GM23338 (cell line): ENCODE measurements at regions not wholly inside any gene's neighbourhood (a gene's known extent, or its start where the extent isn't known, plus 50 kb on each side); places are given as distances from the start of the nearest gene placed in this dataset.
A peak's percentile ranks its signal among the peaks of the same experiment; 100 is the strongest.

ENCODE experiments used
- ATAC-seq: fragments of 200-7000 bp; cut with Tn5 transposase; 3 replicates; pipeline ENCODE4 v1.9.1; 2020
- DNase-seq: peaks from one replicate; pipeline ENCODE4 v3.0.0-alpha.2; 2015; ENCODE audit warnings: low spot score
- H2AFZ ChIP-seq: fragments of 200-600 bp; sonication (generic); 2 replicates; pipeline ENCODE4 v1.8.0; 2016; ENCODE audit warnings: antibody characterized with exemption, mild to moderate bottlenecking, moderate library complexity
- H3F3A ChIP-seq: fragments of 200-600 bp; sonication (generic); replicated peaks from 2 replicates; pipeline ENCODE4 v1.8.0; 2017; ENCODE audit warnings: antibody characterized with exemption, mixed run types, low read depth
- H3K27ac ChIP-seq: fragments of 200-600 bp; sonication (generic); 2 replicates; pipeline ENCODE4 v1.6.1; 2016; ENCODE audit warnings: low read depth
- H3K27me3 ChIP-seq: fragments of 200-600 bp; sonication (generic); 2 replicates; pipeline ENCODE4 v1.8.0; 2016; ENCODE audit warnings: mild to moderate bottlenecking, mixed run types, moderate library complexity; ENCODE audit not compliant: insufficient read depth
- H3K36me3 ChIP-seq: fragments of 200-600 bp; sonication (generic); 2 replicates; pipeline ENCODE4 v1.8.0; 2016; ENCODE audit warnings: mild to moderate bottlenecking; ENCODE audit not compliant: insufficient read depth
- H3K4me1 ChIP-seq: fragments of 200-600 bp; sonication (generic); 2 replicates; pipeline ENCODE4 v1.8.0; 2016; ENCODE audit warnings: mild to moderate bottlenecking, moderate library complexity; ENCODE audit not compliant: insufficient read depth
- H3K4me2 ChIP-seq: fragments of 200-600 bp; sonication (generic); 2 replicates; pipeline ENCODE4 v1.7.1; 2017; ENCODE audit warnings: mixed run types
- H3K4me3 ChIP-seq: fragments of 200-600 bp; sonication (generic); 2 replicates; pipeline ENCODE4 v1.6.1; 2016; ENCODE audit warnings: mixed run types
- H3K79me2 ChIP-seq: fragments of 200-600 bp; sonication (generic); replicated peaks from 2 replicates; pipeline ENCODE4 v1.8.0; 2017; ENCODE audit warnings: mild to moderate bottlenecking; ENCODE audit not compliant: insufficient read depth
- H3K9me2 ChIP-seq: fragments of 200-600 bp; sonication (generic); 2 replicates; pipeline ENCODE4 v1.8.0; 2017; ENCODE audit not compliant: insufficient read depth
- H4K20me1 ChIP-seq: fragments of 200-600 bp; sonication (generic); replicated peaks from 2 replicates; pipeline ENCODE4 v1.8.0; 2017; ENCODE audit warnings: mild to moderate bottlenecking; ENCODE audit not compliant: insufficient read depth
- H3K27ac Mint-ChIP-seq: 2 replicates; pipeline ENCODE4 v1.8.0; 2020; ENCODE audit warnings: inconsistent platforms, mild to moderate bottlenecking, moderate library complexity, mixed read lengths
- H3K27me3 Mint-ChIP-seq: 3 replicates; pipeline ENCODE4 v1.8.0; 2022; ENCODE audit warnings: low read depth, mild to moderate bottlenecking, moderate library complexity, mixed read lengths, inconsistent platforms; ENCODE audit not compliant: insufficient read depth, poor library complexity
- H3K36me3 Mint-ChIP-seq: 3 replicates; pipeline ENCODE4 v1.8.0; 2021; ENCODE audit warnings: low read depth, mild to moderate bottlenecking, inconsistent platforms, moderate library complexity, mixed read lengths
- H3K4me1 Mint-ChIP-seq: 3 replicates; pipeline ENCODE4 v1.8.0; 2020; ENCODE audit warnings: mild to moderate bottlenecking, inconsistent platforms, mixed read lengths
- H3K4me3 Mint-ChIP-seq: 3 replicates; pipeline ENCODE4 v1.8.0; 2021; ENCODE audit warnings: moderate library complexity, mild to moderate bottlenecking, inconsistent platforms, mixed read lengths
- H3K9me3 Mint-ChIP-seq: 3 replicates; pipeline ENCODE4 v1.8.0; 2020; ENCODE audit warnings: moderate library complexity, mild to moderate bottlenecking, inconsistent platforms, mixed read lengths
- EZH2 ChIP-seq: fragments of 200-600 bp; sonication (generic); IDR thresholded peaks from one replicate; pipeline ENCODE4 v1.8.0; 2017; ENCODE audit warnings: antibody characterized with exemption, mild to moderate bottlenecking, low read depth; ENCODE audit not compliant: unreplicated experiment
- EZH2phosphoT487 ChIP-seq: fragments of 200-600 bp; sonication (generic); IDR thresholded peaks from one replicate; pipeline ENCODE4 v1.8.1; 2018; ENCODE audit warnings: antibody characterized with exemption; ENCODE audit not compliant: unreplicated experiment
- JUNB ChIP-seq: IDR thresholded peaks from one replicate; pipeline ENCODE4 v1.6.1; 2016; ENCODE audit warnings: antibody characterized with exemption; ENCODE audit not compliant: unreplicated experiment
- NANOG ChIP-seq: IDR thresholded peaks from 2 replicates; pipeline ENCODE4 v1.6.1; 2016; ENCODE audit warnings: antibody characterized with exemption, borderline replicate concordance
- ZNF114 ChIP-seq: fragments of 250-450 bp; sonication (Bioruptor Pico); IDR thresholded peaks from 2 replicates; pipeline ENCODE4 v1.5.0; 2020; ENCODE audit warnings: mild to moderate bottlenecking, moderate library complexity
- TF ChIP-seq, protein P1 (sequence below): IDR thresholded peaks from 2 replicates; pipeline ENCODE4 v1.6.1; 2016; ENCODE audit warnings: antibody characterized with exemption
- TF ChIP-seq, protein P2 (sequence below): IDR thresholded peaks from one replicate; pipeline ENCODE4 v1.6.1; 2018; ENCODE audit warnings: antibody characterized with exemption; ENCODE audit not compliant: unreplicated experiment
- TF ChIP-seq, protein P3 (sequence below): fragments of 250-450 bp; sonication (Bioruptor Pico); IDR thresholded peaks from 2 replicates; pipeline ENCODE4 v1.5.0; 2020; ENCODE audit warnings: mild to moderate bottlenecking, moderate library complexity

DNA sequence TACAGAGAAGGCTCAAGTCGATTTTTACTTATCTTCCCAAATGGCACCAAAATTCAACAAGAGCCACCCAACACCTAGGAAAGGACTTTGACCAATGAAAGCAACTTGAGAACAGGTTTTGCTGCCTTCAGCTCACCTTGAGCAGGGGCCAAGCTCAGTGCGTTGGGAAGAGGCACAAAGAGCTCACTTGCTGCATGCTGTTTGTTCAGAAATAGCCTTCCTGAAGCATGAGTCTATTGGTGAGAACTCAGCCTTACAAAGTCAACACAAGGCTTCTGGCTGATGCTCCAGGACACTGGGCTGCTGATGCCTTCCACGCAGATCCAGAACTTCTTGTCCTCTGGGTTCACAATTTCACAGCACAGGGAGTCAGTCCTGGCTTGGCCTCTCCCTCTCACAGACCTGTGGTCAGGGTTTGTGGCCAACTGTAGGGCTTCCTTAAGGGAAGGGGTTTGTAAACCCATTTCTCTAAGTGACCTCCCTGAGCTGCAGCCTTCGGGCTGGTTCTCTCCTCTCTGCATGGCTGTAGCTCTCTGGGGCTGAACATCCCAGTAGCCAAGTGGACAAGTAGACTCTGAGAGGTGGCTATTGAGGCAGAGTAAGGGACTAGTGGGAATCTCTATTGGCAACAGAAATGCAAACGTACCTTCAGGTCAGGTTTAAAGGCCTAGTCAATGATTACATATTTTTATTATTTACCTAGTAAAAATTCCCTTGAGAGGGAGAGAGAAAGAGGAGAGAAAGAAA, 124.7 kb upstream of the GATA6 start:
- H3K36me3 ChIP-seq: no peaks in the 10 kb centered on the region
- no peaks in the 10 kb centered on the region for H3K79me2 ChIP-seq
- Mint-ChIP-seq H3K4me3 (no peak overlapping the region), H3K36me3 (no peaks in the 10 kb centered on the region), H3K27ac (no peak overlapping the region), H3K9me3 (no peaks in the 10 kb centered on the region), H3K27me3 (no peaks in the 10 kb centered on the region), H3K4me1 (peaks cover 12% of the 10 kb centered on the region; the same call in 2 of the 3 replicates)
- H3K9me2 ChIP-seq: no peaks in the 10 kb centered on the region
- H3K27me3 ChIP-seq: no peaks in the 10 kb centered on the region
- no peaks in the 10 kb centered on the region for H4K20me1 ChIP-seq
- H3K4me1 ChIP-seq: peaks cover 6% of the 10 kb centered on the region; the same call in 1 of the 2 replicates
- TF ChIP-seq, protein P1, sequence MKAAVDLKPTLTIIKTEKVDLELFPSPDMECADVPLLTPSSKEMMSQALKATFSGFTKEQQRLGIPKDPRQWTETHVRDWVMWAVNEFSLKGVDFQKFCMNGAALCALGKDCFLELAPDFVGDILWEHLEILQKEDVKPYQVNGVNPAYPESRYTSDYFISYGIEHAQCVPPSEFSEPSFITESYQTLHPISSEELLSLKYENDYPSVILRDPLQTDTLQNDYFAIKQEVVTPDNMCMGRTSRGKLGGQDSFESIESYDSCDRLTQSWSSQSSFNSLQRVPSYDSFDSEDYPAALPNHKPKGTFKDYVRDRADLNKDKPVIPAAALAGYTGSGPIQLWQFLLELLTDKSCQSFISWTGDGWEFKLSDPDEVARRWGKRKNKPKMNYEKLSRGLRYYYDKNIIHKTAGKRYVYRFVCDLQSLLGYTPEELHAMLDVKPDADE: no peak
- ATAC-seq (peak; percentile 46), DNase-seq (no peak)
- no peak overlapping the region for H3K4me3 ChIP-seq
- H3K4me2 ChIP-seq: no peak overlapping the region
- H3K27ac ChIP-seq: no peak overlapping the region
- no peaks in the 10 kb centered on the region for H3F3A ChIP-seq
- H2AFZ ChIP-seq: peak overlapping the region; percentile 69; the same call in 1 of the 2 replicates

GRCh38 chr18:22045221-22045918, 124.0 kb upstream of the GATA6 start:
- Mint-ChIP-seq H3K36me3 (no peaks in the 10 kb centered on the region), H3K9me3 (no peaks in the 10 kb centered on the region), H3K27ac (no peak overlapping the region), H3K27me3 (no peaks in the 10 kb centered on the region), H3K4me1 (peaks cover 12% of the 10 kb centered on the region; the same call in 2 of the 3 replicates), H3K4me3 (no peak overlapping the region)
- Histone ChIP-seq H3K27ac (no peak overlapping the region), H3F3A (no peaks in the 10 kb centered on the region), H3K79me2 (no peaks in the 10 kb centered on the region), H3K9me2 (no peaks in the 10 kb centered on the region), H2AFZ (no peak overlapping the region), H3K4me1 (peaks cover 6% of the 10 kb centered on the region; the same call in 1 of the 2 replicates), H3K27me3 (no peaks in the 10 kb centered on the region), H3K4me3 (no peak overlapping the region), H4K20me1 (no peaks in the 10 kb centered on the region), H3K36me3 (no peaks in the 10 kb centered on the region), H3K4me2 (no peak overlapping the region)
- ATAC-seq: no peak
- DNase-seq: no peak
- TF ChIP-seq NANOG: no peak
- TF ChIP-seq, protein P2, sequence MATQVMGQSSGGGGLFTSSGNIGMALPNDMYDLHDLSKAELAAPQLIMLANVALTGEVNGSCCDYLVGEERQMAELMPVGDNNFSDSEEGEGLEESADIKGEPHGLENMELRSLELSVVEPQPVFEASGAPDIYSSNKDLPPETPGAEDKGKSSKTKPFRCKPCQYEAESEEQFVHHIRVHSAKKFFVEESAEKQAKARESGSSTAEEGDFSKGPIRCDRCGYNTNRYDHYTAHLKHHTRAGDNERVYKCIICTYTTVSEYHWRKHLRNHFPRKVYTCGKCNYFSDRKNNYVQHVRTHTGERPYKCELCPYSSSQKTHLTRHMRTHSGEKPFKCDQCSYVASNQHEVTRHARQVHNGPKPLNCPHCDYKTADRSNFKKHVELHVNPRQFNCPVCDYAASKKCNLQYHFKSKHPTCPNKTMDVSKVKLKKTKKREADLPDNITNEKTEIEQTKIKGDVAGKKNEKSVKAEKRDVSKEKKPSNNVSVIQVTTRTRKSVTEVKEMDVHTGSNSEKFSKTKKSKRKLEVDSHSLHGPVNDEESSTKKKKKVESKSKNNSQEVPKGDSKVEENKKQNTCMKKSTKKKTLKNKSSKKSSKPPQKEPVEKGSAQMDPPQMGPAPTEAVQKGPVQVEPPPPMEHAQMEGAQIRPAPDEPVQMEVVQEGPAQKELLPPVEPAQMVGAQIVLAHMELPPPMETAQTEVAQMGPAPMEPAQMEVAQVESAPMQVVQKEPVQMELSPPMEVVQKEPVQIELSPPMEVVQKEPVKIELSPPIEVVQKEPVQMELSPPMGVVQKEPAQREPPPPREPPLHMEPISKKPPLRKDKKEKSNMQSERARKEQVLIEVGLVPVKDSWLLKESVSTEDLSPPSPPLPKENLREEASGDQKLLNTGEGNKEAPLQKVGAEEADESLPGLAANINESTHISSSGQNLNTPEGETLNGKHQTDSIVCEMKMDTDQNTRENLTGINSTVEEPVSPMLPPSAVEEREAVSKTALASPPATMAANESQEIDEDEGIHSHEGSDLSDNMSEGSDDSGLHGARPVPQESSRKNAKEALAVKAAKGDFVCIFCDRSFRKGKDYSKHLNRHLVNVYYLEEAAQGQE: no peak
- TF ChIP-seq, protein P3, sequence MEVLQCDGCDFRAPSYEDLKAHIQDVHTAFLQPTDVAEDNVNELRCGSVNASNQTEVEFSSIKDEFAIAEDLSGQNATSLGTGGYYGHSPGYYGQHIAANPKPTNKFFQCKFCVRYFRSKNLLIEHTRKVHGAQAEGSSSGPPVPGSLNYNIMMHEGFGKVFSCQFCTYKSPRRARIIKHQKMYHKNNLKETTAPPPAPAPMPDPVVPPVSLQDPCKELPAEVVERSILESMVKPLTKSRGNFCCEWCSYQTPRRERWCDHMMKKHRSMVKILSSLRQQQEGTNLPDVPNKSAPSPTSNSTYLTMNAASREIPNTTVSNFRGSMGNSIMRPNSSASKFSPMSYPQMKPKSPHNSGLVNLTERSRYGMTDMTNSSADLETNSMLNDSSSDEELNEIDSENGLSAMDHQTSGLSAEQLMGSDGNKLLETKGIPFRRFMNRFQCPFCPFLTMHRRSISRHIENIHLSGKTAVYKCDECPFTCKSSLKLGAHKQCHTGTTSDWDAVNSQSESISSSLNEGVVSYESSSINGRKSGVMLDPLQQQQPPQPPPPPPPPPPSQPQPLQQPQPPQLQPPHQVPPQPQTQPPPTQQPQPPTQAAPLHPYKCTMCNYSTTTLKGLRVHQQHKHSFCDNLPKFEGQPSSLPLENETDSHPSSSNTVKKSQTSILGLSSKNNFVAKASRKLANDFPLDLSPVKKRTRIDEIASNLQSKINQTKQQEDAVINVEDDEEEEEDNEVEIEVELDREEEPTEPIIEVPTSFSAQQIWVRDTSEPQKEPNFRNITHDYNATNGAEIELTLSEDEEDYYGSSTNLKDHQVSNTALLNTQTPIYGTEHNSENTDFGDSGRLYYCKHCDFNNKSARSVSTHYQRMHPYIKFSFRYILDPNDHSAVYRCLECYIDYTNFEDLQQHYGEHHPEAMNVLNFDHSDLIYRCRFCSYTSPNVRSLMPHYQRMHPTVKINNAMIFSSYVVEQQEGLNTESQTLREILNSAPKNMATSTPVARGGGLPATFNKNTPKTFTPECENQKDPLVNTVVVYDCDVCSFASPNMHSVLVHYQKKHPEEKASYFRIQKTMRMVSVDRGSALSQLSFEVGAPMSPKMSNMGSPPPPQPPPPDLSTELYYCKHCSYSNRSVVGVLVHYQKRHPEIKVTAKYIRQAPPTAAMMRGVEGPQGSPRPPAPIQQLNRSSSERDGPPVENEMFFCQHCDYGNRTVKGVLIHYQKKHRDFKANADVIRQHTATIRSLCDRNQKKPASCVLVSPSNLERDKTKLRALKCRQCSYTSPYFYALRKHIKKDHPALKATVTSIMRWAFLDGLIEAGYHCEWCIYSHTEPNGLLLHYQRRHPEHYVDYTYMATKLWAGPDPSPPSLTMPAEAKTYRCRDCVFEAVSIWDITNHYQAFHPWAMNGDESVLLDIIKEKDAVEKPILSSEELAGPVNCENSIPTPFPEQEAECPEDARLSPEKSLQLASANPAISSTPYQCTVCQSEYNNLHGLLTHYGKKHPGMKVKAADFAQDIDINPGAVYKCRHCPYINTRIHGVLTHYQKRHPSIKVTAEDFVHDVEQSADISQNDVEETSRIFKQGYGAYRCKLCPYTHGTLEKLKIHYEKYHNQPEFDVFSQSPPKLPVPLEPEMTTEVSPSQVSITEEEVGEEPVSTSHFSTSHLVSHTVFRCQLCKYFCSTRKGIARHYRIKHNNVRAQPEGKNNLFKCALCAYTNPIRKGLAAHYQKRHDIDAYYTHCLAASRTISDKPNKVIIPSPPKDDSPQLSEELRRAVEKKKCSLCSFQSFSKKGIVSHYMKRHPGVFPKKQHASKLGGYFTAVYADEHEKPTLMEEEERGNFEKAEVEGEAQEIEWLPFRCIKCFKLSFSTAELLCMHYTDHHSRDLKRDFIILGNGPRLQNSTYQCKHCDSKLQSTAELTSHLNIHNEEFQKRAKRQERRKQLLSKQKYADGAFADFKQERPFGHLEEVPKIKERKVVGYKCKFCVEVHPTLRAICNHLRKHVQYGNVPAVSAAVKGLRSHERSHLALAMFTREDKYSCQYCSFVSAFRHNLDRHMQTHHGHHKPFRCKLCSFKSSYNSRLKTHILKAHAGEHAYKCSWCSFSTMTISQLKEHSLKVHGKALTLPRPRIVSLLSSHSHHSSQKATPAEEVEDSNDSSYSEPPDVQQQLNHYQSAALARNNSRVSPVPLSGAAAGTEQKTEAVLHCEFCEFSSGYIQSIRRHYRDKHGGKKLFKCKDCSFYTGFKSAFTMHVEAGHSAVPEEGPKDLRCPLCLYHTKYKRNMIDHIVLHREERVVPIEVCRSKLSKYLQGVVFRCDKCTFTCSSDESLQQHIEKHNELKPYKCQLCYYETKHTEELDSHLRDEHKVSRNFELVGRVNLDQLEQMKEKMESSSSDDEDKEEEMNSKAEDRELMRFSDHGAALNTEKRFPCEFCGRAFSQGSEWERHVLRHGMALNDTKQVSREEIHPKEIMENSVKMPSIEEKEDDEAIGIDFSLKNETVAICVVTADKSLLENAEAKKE: no peak
- no peak for TF ChIP-seq ZNF114 (CRISPR knock-in tag)
- TF ChIP-seq EZH2: no peak
- TF ChIP-seq EZH2phosphoT487: no peak
- TF ChIP-seq JUNB: no peak
